ENCODE measurements at regions not wholly inside any gene's neighbourhood (a gene's known extent, or its start where the extent isn't known, plus 50 kb on each side); places are given as distances from the start of the nearest gene placed in this dataset.

- TF ChIP-seq CTCF (IDR thresholded peaks at IDR 0.05; ENCODE audit: insufficient read depth, low read depth, low read length) = no peak
- TF ChIP-seq EZH2 (IDR thresholded peaks at IDR 0.05; ENCODE audit: insufficient read depth, low read length) = no peak
Measured at GRCh38 chr6:40799296-40800140, 212.4 kb upstream of the LRFN2 start.

Data from astrocyte (in vitro differentiated cells and primary cell).